GM19324 (cell line): ENCODE measurements at regions not wholly inside any gene's neighbourhood (a gene's known extent, or its start where the extent isn't known, plus 50 kb on each side); places are given as distances from the start of the nearest gene placed in this dataset.
"Not testable (repeated sequence)": the region's sequence is repeated elsewhere in the genome, so short reads cannot be mapped to it uniquely, and the experiment has no call there.

Source experiments
- ATAC-seq: cut with Tn5 transposase; IDR thresholded peaks from one replicate; pipeline ENCODE4 v1.9.1; 2021; ENCODE audit warnings: mild to moderate bottlenecking, moderate library complexity; ENCODE audit not compliant: unreplicated experiment, low FRiP score

- not testable (repeated sequence) for ATAC-seq
These were observed 237.2 kb upstream of the PLGLB1 start for GRCh38 chr2:87258887-87259286.

GRCh38 chr2:87262184-87262702 is 240.6 kb upstream of the PLGLB1 start:
- not testable (repeated sequence) for ATAC-seq

- ATAC-seq = not testable (repeated sequence)
These were observed 242.3 kb upstream of the PLGLB1 start for GRCh38 chr2:87263868-87264518.

GRCh38 chr2:87275192-87275591 is 253.5 kb upstream of the PLGLB1 start:
- ATAC-seq = not testable (repeated sequence)

GRCh38 chr2:87275974-87276629 is 254.5 kb upstream of the PLGLB1 start:
- not testable (repeated sequence) for ATAC-seq

- ATAC-seq = not testable (repeated sequence)
These were observed 255.0 kb upstream of the PLGLB1 start for GRCh38 chr2:87276673-87277072.

GRCh38 chr2:87277734-87278133 is 256.1 kb upstream of the PLGLB1 start:
- not testable (repeated sequence) for ATAC-seq

- ATAC-seq = not testable (repeated sequence)
These were observed 259.1 kb upstream of the PLGLB1 start for GRCh38 chr2:87280596-87281355.

- ATAC-seq = not testable (repeated sequence)
These were observed 262.3 kb upstream of the PLGLB1 start for GRCh38 chr2:87283735-87284470.

- not testable (repeated sequence) for ATAC-seq
These were observed 262.8 kb upstream of the PLGLB1 start for GRCh38 chr2:87284471-87284772.

- not testable (repeated sequence) for ATAC-seq
These were observed 263.5 kb upstream of the PLGLB1 start for GRCh38 chr2:87285139-87285538.

GRCh38 chr2:87290566-87291307 is 269.1 kb upstream of the PLGLB1 start:
- ATAC-seq = not testable (repeated sequence)

- ATAC-seq = not testable (repeated sequence)
These were observed 270.0 kb upstream of the PLGLB1 start for GRCh38 chr2:87291400-87292200.

GRCh38 chr2:87293931-87294594 is 272.4 kb upstream of the PLGLB1 start:
- not testable (repeated sequence) for ATAC-seq

- ATAC-seq = not testable (repeated sequence)
These were observed 273.5 kb upstream of the PLGLB1 start for GRCh38 chr2:87295135-87295534.

- not testable (repeated sequence) for ATAC-seq
These were observed 279.7 kb upstream of the PLGLB1 start for GRCh38 chr2:87301349-87301748.

- ATAC-seq = not testable (repeated sequence)
These were observed 280.2 kb upstream of the PLGLB1 start for GRCh38 chr2:87301871-87302270.

GRCh38 chr2:87308621-87309020 is 287.0 kb upstream of the PLGLB1 start:
- not testable (repeated sequence) for ATAC-seq
